Body of pancreas (tissue), 4 donors: ENCODE measurements at regions not wholly inside any gene's neighbourhood (a gene's known extent, or its start where the extent isn't known, plus 50 kb on each side); places are given as distances from the start of the nearest gene placed in this dataset.

Experiments used
- CTCF ChIP-seq, 7 experiments: fragments of 450-650 bp in 4 of 7; fragments of 200-600 bp in 3 of 7; sonication (generic) in 3 of 7; IDR thresholded peaks; one replicate each; pipeline ENCODE4 v1.5.1; 2016 to 2019; ENCODE audit warnings: antibody characterized with exemption in 7 of 7
- POLR2A ChIP-seq, 3 donors: fragments of 450-650 bp; IDR thresholded peaks; one replicate each; pipeline ENCODE4 v1.6.1; 2016; ENCODE audit warnings: antibody characterized with exemption in 3 of 3, mild to moderate bottlenecking in 2 of 3

- TF ChIP-seq CTCF (IDR thresholded peaks at IDR 0.05) (no peak), POLR2A (IDR thresholded peaks at IDR 0.05) (no peak)
These were observed 770.7 kb downstream of the BCL11B start for GRCh38 chr14:98501335-98501734.
